ENCODE measurements at regions not wholly inside any gene's neighbourhood (a gene's known extent, or its start where the extent isn't known, plus 50 kb on each side); places are given as distances from the start of the nearest gene placed in this dataset.
"Not testable (repeated sequence)": the region's sequence is repeated elsewhere in the genome, so short reads cannot be mapped to it uniquely, and the experiment has no call there.

DNA sequence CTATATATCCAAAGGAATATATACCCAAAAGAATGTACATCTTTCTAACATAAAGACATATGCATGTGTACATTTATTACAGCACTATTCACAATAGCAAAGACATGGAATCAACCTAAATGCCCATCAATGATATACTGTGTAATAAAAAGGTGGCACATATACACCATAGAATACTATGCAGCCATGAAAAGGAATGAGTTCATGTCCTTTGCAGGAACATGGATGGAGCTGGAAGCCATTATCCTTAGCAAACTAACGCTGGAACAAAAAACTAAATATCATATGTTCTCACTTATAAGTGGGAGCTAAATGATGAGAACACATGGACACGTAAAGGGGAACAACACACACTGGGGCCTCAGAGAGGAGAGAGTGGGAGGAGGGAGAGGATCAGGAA lies 365.7 kb upstream of the FTMT start:
- TF ChIP-seq, protein P1, sequence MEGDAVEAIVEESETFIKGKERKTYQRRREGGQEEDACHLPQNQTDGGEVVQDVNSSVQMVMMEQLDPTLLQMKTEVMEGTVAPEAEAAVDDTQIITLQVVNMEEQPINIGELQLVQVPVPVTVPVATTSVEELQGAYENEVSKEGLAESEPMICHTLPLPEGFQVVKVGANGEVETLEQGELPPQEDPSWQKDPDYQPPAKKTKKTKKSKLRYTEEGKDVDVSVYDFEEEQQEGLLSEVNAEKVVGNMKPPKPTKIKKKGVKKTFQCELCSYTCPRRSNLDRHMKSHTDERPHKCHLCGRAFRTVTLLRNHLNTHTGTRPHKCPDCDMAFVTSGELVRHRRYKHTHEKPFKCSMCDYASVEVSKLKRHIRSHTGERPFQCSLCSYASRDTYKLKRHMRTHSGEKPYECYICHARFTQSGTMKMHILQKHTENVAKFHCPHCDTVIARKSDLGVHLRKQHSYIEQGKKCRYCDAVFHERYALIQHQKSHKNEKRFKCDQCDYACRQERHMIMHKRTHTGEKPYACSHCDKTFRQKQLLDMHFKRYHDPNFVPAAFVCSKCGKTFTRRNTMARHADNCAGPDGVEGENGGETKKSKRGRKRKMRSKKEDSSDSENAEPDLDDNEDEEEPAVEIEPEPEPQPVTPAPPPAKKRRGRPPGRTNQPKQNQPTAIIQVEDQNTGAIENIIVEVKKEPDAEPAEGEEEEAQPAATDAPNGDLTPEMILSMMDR (IDR thresholded peaks at IDR 0.05) = not testable (repeated sequence)
- TF ChIP-seq POLR2A (IDR thresholded peaks at IDR 0.05) = not testable (repeated sequence)

All from thyroid gland (tissue), 4 donors.